DLD1 (cell line): ENCODE measurements at regions not wholly inside any gene's neighbourhood (a gene's known extent, or its start where the extent isn't known, plus 50 kb on each side); places are given as distances from the start of the nearest gene placed in this dataset.
"Not testable (repeated sequence)": the region's sequence is repeated elsewhere in the genome, so short reads cannot be mapped to it uniquely, and the experiment has no call there.

Experiments
- in situ Hi-C: cut with HindIII; loops from 2 replicates; pipeline ENCODE4 v1.10.0; 2017; ENCODE audit warnings: low sequenced_read_pairs

DNA sequence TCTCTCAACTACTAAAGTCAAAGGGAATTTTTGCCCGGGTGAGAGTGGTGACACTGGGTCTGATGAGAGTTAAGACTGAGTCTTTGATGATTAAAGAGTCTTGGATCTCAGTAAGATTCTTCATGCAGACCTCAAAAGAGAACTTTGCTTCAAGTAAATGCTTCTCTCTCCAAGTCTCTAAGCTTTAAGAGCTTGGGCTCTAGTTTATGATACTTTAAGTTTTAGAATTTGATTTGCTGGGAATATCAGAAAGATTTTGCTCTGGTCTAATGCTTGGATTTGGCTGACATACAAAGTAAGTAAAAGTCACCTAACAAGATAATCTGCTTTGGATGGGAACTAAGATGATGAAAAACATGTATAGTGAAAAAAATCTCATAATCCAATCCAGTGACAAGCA, 566.3 kb downstream of the MAT2B start:
- in situ Hi-C loops = no loop called here

DNA sequence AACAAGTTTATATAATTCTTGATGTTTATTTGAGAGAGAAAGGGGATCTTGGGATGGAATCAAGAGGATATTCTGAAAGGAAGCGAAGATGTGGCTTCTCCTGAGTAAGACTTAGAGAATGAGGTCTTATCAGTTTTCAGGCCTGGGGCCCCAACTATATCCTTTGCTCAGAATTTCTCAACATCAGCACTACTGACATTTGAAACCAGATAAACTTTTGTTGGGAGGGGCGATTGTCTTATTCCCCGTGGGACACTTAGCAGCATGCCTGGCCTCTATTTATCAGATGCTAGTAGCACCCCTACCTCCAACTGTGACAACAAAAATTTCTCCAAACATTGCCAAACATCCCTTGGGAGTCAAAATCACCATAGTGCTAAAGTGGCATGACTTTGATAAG, 567.7 kb downstream of the MAT2B start:
- in situ Hi-C loops = no loop called here

DNA sequence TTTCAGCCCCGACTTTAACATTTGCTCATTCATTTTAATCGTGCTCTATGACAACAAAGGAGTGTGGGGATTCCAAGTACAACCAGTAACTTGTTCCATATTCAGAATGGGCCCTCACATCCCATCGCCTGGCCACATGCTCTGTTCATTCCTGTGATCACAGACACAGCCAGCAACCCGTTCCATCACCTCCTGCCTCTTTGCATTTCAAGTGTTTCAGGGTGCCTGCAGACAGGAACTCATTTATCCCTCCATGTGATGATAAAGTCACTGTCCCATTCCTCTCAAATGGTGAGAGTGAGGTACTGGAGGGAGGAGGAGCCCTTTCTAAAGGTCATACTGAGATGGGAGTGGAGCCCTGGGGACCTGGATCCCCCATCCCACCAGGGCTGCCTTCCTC, 571.1 kb downstream of the MAT2B start:
- in situ Hi-C loops = loop anchor here (5.0 kb wide), 1 partner anchor 61 kb away; no protein-coding TSS in a partner anchor

DNA sequence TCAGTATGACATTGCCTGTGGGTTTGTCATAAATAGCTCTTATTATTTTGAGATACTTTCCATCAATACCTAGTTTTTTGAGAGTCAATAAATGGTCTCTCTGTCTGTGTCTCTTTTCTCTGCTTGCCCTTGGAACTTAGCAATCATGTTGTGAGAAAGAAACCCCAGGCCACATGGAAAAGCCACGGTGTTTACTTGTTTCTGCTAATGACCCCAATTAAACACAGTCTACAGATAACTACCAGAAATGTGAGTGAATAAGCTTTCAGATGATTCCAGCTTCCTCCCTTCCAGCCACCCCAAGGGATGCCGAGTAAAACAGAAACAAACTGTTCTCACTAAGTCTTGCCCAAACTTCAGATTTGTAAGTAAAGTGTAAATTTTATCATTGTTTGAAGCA, 584.9 kb downstream of the MAT2B start:
- in situ Hi-C loops = no loop called here

DNA sequence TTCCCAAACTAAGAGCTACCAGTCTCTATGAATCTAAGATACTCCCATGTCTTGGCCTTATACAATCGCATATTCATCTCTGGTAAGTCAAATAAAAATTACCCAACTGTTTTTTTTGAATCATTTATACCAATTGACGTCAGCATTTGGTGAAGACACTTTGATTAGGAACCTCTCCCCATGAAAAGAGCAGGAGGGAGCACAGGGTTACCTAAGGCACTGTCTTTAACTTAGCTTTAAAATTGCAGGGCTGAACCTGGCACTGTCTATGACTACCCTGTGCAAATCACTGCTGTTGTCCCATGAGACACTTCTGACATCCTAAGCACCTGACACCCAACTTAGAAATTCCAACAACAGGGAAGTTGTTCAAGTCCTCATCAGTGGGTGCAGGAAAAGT, 586.4 kb downstream of the MAT2B start:
- in situ Hi-C loops = no loop called here

DNA sequence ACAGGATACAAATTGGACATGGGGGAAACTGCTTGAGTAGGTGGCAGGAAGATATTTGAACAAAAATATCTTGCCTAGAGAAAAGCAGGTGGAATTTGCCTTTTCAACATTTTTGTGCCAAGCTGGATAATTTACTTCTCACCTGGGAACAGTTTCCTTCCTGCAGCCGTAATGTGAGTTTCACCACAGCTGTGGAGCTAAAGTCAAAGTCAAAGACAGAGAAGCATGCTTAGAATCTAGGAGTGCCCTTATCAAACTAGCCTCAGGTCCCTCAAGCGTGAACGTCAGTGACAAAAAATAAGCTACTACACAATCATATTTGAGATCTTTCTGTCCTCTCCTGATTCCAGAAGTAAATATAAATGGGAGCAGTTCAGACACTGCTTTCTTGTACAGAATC, 588.9 kb downstream of the MAT2B start:
- in situ Hi-C loops = no loop called here

DNA sequence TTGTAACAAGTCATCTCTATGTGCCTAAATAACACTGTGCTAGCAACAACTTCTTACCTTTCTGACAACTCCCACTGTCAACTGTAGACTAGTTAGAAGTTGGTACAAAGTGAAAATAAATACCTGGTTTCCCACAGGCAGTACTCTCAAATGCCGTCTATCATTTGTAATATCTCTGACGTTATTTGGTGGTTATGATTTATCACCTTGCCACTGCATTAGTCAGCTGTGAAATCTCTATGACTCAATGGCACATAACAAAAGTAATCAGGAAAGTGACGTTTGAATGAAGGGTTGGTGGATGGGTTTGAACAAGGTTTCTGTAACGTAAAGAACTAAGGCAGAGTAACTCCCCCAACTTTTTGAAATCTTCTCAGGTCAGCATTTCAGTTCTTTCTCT, 592.3 kb downstream of the MAT2B start:
- in situ Hi-C loops = no loop called here

DNA sequence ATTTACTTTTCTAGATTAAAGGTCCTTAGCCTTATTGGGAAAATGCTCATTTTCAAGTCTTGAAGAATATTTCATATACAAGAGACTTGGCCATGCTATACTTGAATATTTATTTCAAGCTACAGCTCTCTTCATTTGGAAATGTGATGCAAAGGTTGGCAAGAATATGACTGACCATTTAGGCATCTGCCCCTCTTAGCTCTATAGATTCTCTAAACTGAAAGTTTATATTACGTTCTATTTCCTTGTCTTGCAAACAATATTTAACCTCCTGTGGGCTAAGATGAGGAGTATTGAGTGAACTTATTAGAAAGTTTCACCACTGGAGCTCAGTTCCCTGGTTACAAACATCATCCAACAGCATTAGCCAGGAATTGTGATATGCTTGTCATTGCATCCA, 593.1 kb downstream of the MAT2B start:
- in situ Hi-C loops = no loop called here

DNA sequence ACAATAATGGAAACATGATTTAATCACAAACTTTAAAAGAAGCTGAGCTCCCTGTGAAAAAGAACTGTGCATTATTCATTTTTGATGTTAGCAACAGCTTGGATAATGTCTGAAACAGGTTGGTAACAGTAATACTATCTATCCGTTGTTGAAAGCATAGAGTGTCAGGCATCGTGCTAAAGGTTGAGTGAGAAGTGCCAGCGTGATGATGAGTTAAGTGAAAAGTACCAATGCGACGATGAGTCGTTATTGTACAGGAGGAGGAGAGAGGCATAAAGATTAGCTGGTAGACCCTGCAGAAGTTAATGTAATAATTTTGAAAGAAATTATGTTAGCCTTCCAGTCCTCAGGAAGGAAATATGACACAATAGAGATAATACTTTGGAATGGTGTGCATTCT, 593.6 kb downstream of the MAT2B start:
- in situ Hi-C loops = no loop called here

DNA sequence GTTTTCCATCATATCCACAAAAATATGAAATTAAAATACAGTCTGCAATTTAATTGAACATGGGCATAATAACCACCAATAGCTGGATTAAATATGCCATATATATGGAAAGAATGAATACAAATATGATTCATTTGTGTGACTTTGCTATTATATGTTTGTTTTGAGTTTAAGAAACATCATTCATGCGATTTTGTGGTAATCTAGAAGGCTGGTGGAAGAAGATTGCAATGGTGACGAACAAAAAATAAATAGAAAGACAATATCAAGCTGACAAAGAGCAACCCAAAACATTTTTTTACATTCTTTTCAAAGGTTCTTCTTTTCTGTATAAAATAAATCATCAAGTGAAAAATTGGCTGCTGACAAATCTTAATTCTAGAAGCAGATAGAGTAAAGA, 610.0 kb downstream of the MAT2B start:
- in situ Hi-C loops = no loop called here

DNA sequence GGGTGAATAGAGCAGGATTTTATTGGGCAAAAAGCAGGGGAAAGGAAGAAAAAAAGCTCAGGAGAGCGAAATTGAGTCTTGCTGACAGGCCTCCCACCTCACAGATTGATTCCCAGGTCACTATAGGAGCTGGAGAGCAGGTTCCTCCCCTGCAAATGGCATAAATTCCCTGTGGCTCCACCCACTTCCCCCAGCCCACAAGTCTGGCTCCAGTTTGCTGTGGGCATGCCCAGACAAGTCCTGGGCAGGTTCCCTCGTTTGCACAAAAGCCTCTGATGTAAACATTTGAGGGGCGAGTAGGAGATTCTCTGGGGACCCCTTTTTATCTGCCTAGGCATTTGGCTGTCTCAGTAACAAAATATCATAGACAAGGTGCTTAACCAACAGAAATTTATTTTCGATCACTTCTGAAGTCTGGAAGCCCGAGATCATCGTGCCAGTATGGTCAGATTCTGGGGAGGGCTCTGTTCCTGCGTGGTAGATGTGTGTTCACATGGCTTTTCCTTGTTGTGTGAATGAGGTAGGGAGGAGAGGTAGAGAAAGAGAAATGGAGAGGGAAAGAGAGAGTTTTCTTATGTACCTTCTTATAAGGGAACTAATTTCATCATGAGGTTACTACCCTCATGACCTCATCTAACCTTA, 614.5 kb downstream of the MAT2B start:
- in situ Hi-C loops = no loop called here

DNA sequence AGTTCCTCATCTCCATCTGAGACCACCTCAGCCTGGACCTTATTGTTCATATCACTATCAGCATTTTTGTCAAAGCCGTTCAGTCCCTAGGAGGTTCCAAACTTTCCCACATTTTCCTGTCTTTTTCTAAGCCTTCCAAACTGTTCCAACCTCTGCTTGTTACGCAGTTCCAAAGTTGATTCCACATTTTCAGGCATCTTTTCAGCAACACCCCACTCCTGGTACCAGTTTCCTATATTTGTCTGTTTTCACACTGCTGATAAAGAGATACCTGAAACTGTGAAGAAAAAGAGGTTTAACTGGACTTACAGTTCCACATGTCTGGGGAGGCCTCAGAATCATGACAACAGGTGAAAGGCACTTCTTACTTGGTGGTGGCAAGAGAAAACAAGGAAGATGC, 622.1 kb downstream of the MAT2B start:
- in situ Hi-C loops = no loop called here

DNA sequence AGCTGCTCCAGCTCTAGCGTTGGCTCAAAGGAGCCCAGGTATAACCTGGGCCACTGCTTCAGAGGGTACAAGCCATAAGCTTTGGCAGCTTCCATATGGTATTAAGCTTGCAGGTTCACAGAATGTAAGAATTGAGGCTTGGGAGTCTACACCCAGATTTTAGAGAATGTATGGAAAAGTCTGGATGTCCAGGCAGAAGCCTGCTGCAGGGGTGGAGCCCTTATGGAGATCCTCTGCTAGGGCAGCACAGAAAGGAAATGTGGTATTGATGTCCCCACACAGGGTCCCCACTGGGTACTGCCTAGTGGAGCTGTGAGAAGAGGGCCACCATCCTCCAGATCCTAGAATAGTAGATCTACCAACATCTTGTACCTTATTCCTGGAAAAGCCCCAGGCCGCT, 626.9 kb downstream of the MAT2B start:
- in situ Hi-C loops = no loop called here

DNA sequence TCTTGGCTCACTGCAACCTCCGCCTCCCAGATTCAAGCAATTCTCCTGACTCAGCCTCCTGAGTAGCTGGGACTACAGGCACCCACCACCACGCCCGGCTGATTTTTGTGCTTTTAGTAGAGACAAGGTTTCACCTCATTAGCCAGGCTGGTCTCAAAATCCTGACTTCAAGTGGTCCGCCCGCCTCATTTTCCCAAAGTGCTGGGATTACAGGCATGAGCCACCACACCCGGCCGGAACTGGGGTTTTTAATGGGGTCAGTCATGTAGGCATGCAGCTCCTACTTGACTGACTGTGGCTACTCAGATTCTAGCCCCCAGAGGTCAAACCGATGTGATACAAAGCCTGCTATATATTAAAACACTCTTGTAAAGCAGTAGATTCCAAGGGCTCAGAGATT, 631.7 kb downstream of the MAT2B start:
- in situ Hi-C loops = loop anchor here (5.0 kb wide), 1 partner anchor 60 kb away; no protein-coding TSS in a partner anchor

DNA sequence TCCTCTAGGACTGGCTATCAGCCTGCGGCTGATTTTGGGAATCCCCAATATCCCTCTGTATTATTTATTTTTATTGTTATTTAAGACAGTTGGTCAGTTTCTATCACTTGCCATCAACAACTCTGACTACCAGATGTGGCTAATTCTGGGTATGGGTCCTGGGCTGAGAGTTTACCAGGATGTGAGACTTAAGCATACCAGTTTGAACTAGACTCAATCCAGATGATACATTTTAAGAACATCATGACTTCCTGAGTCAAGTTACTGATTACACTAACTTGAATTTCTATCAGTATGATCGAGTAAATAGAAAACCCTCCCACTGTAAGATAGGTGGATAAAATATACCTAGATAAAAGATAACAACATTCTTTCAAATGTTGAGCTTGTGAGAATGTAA, 634.0 kb downstream of the MAT2B start:
- in situ Hi-C loops = loop anchor here (5.0 kb wide), 1 partner anchor 62 kb away; no protein-coding TSS in a partner anchor

DNA sequence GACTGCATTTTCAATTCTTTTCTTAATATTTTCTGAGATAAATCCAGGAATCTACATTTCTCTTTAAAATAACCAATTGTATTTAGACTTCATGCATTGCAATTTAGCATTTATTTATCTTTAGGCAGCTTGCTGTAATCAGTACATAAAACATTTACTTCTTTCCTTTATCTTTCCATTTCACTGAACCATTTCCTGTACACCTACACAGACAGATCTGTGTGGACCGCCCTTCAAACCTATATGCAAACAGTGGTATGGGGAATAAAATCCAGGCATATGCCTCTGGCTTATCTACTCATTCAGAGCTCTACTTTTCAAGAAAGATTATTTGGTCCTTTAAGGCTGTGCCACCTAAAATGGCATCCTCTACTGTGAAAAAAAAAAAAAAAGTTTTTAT, 640.0 kb downstream of the MAT2B start:
- in situ Hi-C loops = no loop called here

DNA sequence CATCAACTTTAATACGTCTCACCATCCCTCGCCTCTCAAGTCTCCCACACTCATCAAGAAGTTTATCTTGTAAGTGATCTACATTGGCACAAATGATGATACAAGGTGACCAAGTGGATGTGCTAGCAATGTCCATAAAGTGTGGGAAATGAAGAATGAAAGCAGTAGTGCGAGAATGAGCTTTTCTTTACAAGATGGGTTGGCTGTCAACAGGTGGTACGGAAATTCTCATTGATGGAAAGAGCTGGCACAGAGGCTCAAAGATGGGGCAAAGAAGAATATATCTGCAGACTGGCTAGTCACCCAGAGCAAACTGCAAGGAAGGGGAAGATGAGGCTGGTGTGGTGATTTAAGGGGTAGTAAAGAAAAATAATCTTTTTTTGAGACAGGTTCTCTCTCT, 640.8 kb downstream of the MAT2B start:
- in situ Hi-C loops = no loop called here

DNA sequence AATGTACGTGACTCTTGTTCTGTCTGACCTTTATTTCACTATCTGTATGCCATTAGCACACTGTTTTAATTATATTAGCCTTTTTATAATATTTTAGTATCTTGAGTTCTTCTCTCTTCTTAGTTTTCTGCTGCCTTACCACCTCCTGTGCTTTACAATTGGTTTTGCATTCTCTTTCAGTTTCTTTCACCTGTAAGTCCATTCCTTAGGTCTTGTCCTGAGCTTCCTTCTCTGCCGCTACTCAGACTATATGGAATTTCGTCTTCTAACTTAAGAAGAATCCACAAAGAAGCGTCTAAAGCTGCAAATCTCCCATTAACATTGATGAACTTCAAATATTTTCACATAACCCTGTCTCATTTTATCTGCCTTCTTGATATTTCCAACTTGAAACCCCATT, 642.9 kb downstream of the MAT2B start:
- in situ Hi-C loops = no loop called here

DNA sequence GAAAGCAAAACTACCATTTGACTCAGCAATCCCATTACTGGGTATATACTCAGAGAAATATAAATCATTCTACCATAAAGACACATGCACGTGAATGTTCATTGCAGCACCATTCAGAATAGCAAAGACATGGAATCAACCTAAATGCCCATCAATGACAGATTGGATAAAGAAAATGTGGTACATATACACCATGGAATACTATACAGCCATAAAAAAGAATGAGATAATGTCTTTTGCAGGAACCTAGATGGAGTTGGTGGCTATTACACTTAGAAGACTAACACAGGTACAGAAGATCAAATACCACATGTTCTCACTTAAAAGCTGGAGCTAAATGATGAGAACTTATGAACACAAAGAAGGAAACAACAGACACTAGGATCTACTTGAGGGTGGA, 647.1 kb downstream of the MAT2B start:
- in situ Hi-C loops = not testable (repeated sequence)

DNA sequence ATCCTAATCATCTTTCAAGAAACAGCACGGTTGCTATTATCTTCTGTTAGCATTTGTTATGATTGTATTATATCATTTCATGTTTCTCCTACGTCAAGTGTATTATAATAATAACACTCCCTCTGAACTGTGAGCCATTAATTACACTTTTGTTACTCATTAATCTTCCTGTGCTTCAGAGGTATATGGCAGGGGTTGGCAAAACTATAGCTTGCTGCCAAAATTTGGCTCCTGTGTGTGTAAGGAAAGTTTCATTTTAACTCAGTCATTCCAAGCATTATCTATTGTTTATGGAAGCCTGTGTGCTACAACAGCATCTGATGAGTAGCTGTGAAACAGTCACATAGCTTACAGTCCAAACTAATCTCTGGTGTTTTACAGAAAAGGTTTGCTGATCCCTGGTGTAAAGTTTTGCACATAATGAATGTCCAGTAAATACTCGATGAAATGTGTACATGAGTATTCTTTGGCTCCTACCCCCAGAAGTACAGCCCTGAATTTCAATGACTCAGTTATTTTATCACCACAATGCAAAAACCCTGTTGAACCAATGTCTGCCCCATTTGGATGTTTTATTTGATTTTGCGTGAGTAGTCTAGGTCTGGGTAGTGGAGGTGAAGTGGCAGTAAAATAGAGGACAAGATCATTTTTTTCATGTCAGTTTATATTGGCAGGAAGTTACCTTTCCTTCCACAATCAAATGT, 648.2 kb downstream of the MAT2B start:
- in situ Hi-C loops = no loop called here

DNA sequence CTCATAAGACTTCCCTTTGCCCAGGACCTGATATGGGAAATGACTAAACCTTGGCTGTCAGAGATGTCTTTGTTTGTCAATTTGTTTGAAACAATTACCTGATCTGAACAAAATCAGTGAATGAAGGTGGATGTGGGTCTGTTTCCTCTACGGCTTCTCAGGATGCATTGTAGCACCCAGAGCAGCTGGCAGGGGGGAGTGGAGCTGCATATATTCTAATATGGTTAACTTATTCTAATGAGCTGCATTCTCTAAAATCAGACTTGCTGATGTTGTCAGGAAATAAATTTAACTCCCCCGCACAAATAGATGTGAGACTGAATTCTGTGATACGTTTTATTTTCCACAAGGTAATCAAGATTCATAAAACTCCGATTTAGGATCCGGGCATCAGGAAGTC, 665.4 kb downstream of the MAT2B start:
- in situ Hi-C loops = no loop called here

DNA sequence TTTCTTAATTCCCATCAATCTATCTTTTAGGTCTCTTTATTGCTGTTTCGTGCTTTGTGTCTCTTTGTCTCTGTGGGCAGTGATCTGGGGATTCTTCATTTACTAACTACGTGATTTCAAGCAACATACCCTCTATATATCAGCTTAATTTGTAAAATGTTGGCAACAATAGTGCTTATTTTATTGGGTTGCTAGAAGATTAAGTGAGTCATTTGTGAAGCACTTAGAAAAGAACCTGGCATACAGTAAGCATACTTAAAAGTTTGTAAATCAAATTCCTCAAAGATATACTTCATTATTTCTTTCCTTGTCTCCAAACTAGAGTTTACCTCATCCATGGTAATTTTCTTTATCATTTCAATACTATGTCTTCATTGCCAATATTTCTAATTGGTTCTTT, 669.7 kb downstream of the MAT2B start:
- in situ Hi-C loops = no loop called here

DNA sequence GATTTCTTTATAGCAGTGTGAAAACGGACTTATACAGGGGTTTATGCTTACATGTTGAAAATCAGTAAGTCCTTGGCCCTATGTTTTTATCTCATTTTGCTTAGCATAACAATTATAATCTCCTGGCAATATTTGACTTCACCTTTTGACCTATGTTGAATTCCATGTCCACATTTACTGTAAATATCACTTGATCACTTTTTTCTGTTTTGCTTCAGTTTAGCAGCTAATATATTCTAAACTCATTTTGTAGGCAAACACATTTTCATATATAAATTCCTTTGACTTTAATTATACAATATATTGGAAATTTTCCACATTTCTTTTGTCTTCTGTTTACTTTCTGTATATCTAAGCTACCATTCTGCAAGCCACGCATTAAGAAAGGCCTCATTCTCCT, 674.0 kb downstream of the MAT2B start:
- in situ Hi-C loops = no loop called here
